Naive thymus-derived CD8-positive, alpha-beta T cell (primary cell): ENCODE measurements at regions not wholly inside any gene's neighbourhood (a gene's known extent, or its start where the extent isn't known, plus 50 kb on each side); places are given as distances from the start of the nearest gene placed in this dataset.
"Not testable (repeated sequence)": the region's sequence is repeated elsewhere in the genome, so short reads cannot be mapped to it uniquely, and the experiment has no call there.

Experiments
- ATAC-seq, 2 donors: fragments of 150-1000 bp; cut with Tn5 transposase in 1 of 2; sonication (Bioruptor Pico), chemical (Tn5 transposase) in 1 of 2; 1 replicate in 1 of 2; 2 replicates in 1 of 2; pipeline ENCODE4 v1.10.0; 2021; ENCODE audit warnings: mild to moderate bottlenecking in 2 of 2, moderate library complexity in 2 of 2
- POLR2A ChIA-PET: fragments of 350-600 bp; sonication (Branson Sonifier 250); formaldehyde crosslinking; loops from one replicate; lab custom pipeline; 2021; ENCODE audit warnings: antibody characterized with exemption; lab: Charles Lee
- DNase-seq, 10 donors: peaks; one replicate each; pipeline versions ENCODE4 v3.0.0 to v3.0.0-alpha.2; 2020 to 2022
- H3K27ac Mint-ChIP-seq, 10 donors: one replicate each; pipeline ENCODE4 v1.8.0; 2020 to 2022; ENCODE audit warnings: mild to moderate bottlenecking in 10 of 10, mixed read lengths in 10 of 10, moderate library complexity in 4 of 10, inconsistent platforms in 1 of 10
- H3K27me3 Mint-ChIP-seq, 5 donors: one replicate each; pipeline ENCODE4 v1.8.0; 2021 to 2022; ENCODE audit warnings: mixed read lengths in 5 of 5
- H3K36me3 Mint-ChIP-seq, 3 donors: one replicate each; pipeline ENCODE4 v1.8.0; 2020 to 2022; ENCODE audit warnings: mixed read lengths in 3 of 3, mild to moderate bottlenecking in 2 of 3, inconsistent platforms in 1 of 3
- H3K4me1 Mint-ChIP-seq, 4 donors: one replicate each; pipeline ENCODE4 v1.8.0; 2021 to 2022; ENCODE audit warnings: mixed read lengths in 4 of 4
- H3K4me3 Mint-ChIP-seq, 10 donors: one replicate each; pipeline ENCODE4 v1.8.0; 2020 to 2022; ENCODE audit warnings: mild to moderate bottlenecking in 10 of 10, mixed read lengths in 10 of 10, moderate library complexity in 6 of 10, inconsistent platforms in 1 of 10
- H3K9me3 Mint-ChIP-seq, 9 donors: one replicate each; pipeline ENCODE4 v1.8.0; 2020 to 2022; ENCODE audit warnings: mixed read lengths in 9 of 9, mild to moderate bottlenecking in 3 of 9, inconsistent platforms in 1 of 9, moderate library complexity in 1 of 9

GRCh38 chr7:153193144-153193595 is 433.6 kb downstream of the ACTR3B start:
- DNase-seq (no peak), ATAC-seq (no peak)
- peaks cover 0 to 11% (median under 1%) of the 10 kb centered on the region in 3 donors for H3K36me3 Mint-ChIP-seq
- POLR2A ChIA-PET, result no interaction called here
- no peak overlapping the region for H3K4me3 Mint-ChIP-seq
- H3K27ac Mint-ChIP-seq, result no peak overlapping the region
- H3K27me3 Mint-ChIP-seq, result peaks cover 0 to 13% (median 2%) of the 10 kb centered on the region in 5 donors
- H3K9me3 Mint-ChIP-seq, result peaks cover 0 to 19% (median 6%) of the 10 kb centered on the region in 9 donors
- H3K4me1 Mint-ChIP-seq, result no peaks in the 10 kb centered on the region

GRCh38 chr7:153217032-153217431 is 457.5 kb downstream of the ACTR3B start:
- no peak overlapping the region for H3K4me3 Mint-ChIP-seq
- POLR2A ChIA-PET, result no interaction called here
- DNase-seq (no peak), ATAC-seq (no peak)
- H3K27ac Mint-ChIP-seq, result no peak overlapping the region
- peaks cover 0 to 14% (median 4%) of the 10 kb centered on the region in 5 donors for H3K27me3 Mint-ChIP-seq
- no peaks in the 10 kb centered on the region for H3K4me1 Mint-ChIP-seq
- peaks cover 14 to 84% (median 57%) of the 10 kb centered on the region in 9 donors for H3K9me3 Mint-ChIP-seq
- peaks cover 0 to 57% (median 3%) of the 10 kb centered on the region in 3 donors for H3K36me3 Mint-ChIP-seq

- H3K9me3 Mint-ChIP-seq, result peaks cover 7 to 81% (median 54%) of the 10 kb centered on the region in 9 donors
- POLR2A ChIA-PET, result no interaction called here
- H3K36me3 Mint-ChIP-seq, result peaks cover 0 to 42% (median 6%) of the 10 kb centered on the region in 3 donors
- no peak overlapping the region for H3K27ac Mint-ChIP-seq
- H3K27me3 Mint-ChIP-seq, result peaks cover 0 to 4% (median 2%) of the 10 kb centered on the region in 5 donors
- no peak for DNase-seq
- peaks cover 0 to 2% (median 0%) of the 10 kb centered on the region in 4 donors for H3K4me1 Mint-ChIP-seq
- no peak overlapping the region for H3K4me3 Mint-ChIP-seq
- no peak for ATAC-seq
These were observed 465.3 kb downstream of the ACTR3B start for GRCh38 chr7:153224890-153225289.

- POLR2A ChIA-PET, ATAC-seq, DNase-seq, H3K27ac Mint-ChIP-seq, H3K27me3 Mint-ChIP-seq, H3K4me3 Mint-ChIP-seq, H3K4me1 Mint-ChIP-seq, H3K36me3 Mint-ChIP-seq: not testable (repeated sequence)
- peaks cover 0 to 14% (median 5%) of the 10 kb centered on the region in 9 donors for H3K9me3 Mint-ChIP-seq
These were observed 485.6 kb downstream of the ACTR3B start for GRCh38 chr7:153245136-153245535.

GRCh38 chr7:153245809-153246208 is 486.3 kb downstream of the ACTR3B start:
- H3K9me3 Mint-ChIP-seq, result peaks cover 0 to 15% (median 4%) of the 10 kb centered on the region in 9 donors
- no peak overlapping the region for H3K27ac Mint-ChIP-seq
- no peaks in the 10 kb centered on the region for H3K4me1 Mint-ChIP-seq
- ATAC-seq (no peak), DNase-seq (no peak)
- no peaks in the 10 kb centered on the region for H3K27me3 Mint-ChIP-seq
- POLR2A ChIA-PET, result no interaction called here
- no peaks in the 10 kb centered on the region for H3K36me3 Mint-ChIP-seq
- no peak overlapping the region for H3K4me3 Mint-ChIP-seq

- ATAC-seq (no peak), DNase-seq (no peak)
- H3K4me3 Mint-ChIP-seq, result no peak overlapping the region
- H3K36me3 Mint-ChIP-seq, result no peaks in the 10 kb centered on the region
- POLR2A ChIA-PET, result no interaction called here
- no peak overlapping the region for H3K27ac Mint-ChIP-seq
- H3K27me3 Mint-ChIP-seq, result no peaks in the 10 kb centered on the region
- H3K9me3 Mint-ChIP-seq, result peaks cover 0 to 14% (median 6%) of the 10 kb centered on the region in 9 donors
- H3K4me1 Mint-ChIP-seq, result no peaks in the 10 kb centered on the region
These were observed 488.4 kb downstream of the ACTR3B start for GRCh38 chr7:153247926-153248325.

- Mint-ChIP-seq H3K27me3 (no peaks in the 10 kb centered on the region), H3K9me3 (peaks cover 0 to 23% (median 2%) of the 10 kb centered on the region in 9 donors), H3K27ac (no peak overlapping the region), H3K4me3 (no peak overlapping the region), H3K36me3 (no peaks in the 10 kb centered on the region), H3K4me1 (no peaks in the 10 kb centered on the region)
- POLR2A ChIA-PET, result no interaction called here
- no peak for DNase-seq
- ATAC-seq, result no peak
These were observed 499.1 kb downstream of the ACTR3B start for GRCh38 chr7:153258686-153259085.

- H3K36me3 Mint-ChIP-seq, result peaks cover 0 to 19% (median 0%) of the 10 kb centered on the region in 3 donors
- H3K4me3 Mint-ChIP-seq, result no peak overlapping the region
- no peaks in the 10 kb centered on the region for H3K27me3 Mint-ChIP-seq
- peaks cover 9 to 43% (median 28%) of the 10 kb centered on the region in 9 donors for H3K9me3 Mint-ChIP-seq
- no peak overlapping the region for H3K27ac Mint-ChIP-seq
- no peaks in the 10 kb centered on the region for H3K4me1 Mint-ChIP-seq
- no peak for DNase-seq
- ATAC-seq, result no peak
- POLR2A ChIA-PET, result no interaction called here
These were observed 516.8 kb downstream of the ACTR3B start for GRCh38 chr7:153276394-153276793.

GRCh38 chr7:153286763-153287162 is 527.2 kb downstream of the ACTR3B start:
- H3K27ac Mint-ChIP-seq, result no peak overlapping the region
- POLR2A ChIA-PET, result no interaction called here
- H3K27me3 Mint-ChIP-seq, result peaks cover 0 to 7% (median 0%) of the 10 kb centered on the region in 5 donors
- H3K9me3 Mint-ChIP-seq, result peaks cover 0 to 20% (median 12%) of the 10 kb centered on the region in 9 donors
- ATAC-seq (no peak), DNase-seq (no peak)
- H3K4me3 Mint-ChIP-seq, result no peak overlapping the region
- no peaks in the 10 kb centered on the region for H3K4me1 Mint-ChIP-seq
- no peaks in the 10 kb centered on the region for H3K36me3 Mint-ChIP-seq

GRCh38 chr7:153290066-153290465 is 530.5 kb downstream of the ACTR3B start:
- Mint-ChIP-seq H3K27me3 (peaks cover 0 to 11% (median 0%) of the 10 kb centered on the region in 5 donors), H3K27ac (no peak overlapping the region), H3K4me1 (no peaks in the 10 kb centered on the region), H3K4me3 (no peak overlapping the region), H3K9me3 (peaks cover 0 to 21% (median 12%) of the 10 kb centered on the region in 9 donors), H3K36me3 (peaks cover 0 to 4% (median 0%) of the 10 kb centered on the region in 3 donors)
- POLR2A ChIA-PET, result no interaction called here
- DNase-seq (no peak), ATAC-seq (no peak)

- DNase-seq (no peak), ATAC-seq (no peak)
- H3K4me1 Mint-ChIP-seq, result peaks cover 0 to 1% (median 0%) of the 10 kb centered on the region in 4 donors
- peaks cover 0 to 34% (median 10%) of the 10 kb centered on the region in 9 donors for H3K9me3 Mint-ChIP-seq
- peaks cover 0 to 18% (median 4%) of the 10 kb centered on the region in 3 donors for H3K36me3 Mint-ChIP-seq
- H3K27ac Mint-ChIP-seq, result no peak overlapping the region
- POLR2A ChIA-PET, result no interaction called here
- H3K4me3 Mint-ChIP-seq, result no peak overlapping the region
- peaks cover 0 to 10% (median 0%) of the 10 kb centered on the region in 5 donors for H3K27me3 Mint-ChIP-seq
These were observed 537.6 kb downstream of the ACTR3B start for GRCh38 chr7:153297141-153297540.

- H3K9me3 Mint-ChIP-seq, result peaks cover 0 to 70% (median 19%) of the 10 kb centered on the region in 9 donors
- H3K27ac Mint-ChIP-seq, result no peak overlapping the region
- H3K27me3 Mint-ChIP-seq, result peaks cover 0 to 4% (median 0%) of the 10 kb centered on the region in 5 donors
- H3K4me3 Mint-ChIP-seq, result no peak overlapping the region
- ATAC-seq, result no peak
- POLR2A ChIA-PET, result no interaction called here
- peaks cover 0 to 1% (median 0%) of the 10 kb centered on the region in 4 donors for H3K4me1 Mint-ChIP-seq
- H3K36me3 Mint-ChIP-seq, result peaks cover 0 to 22% (median 5%) of the 10 kb centered on the region in 3 donors
- no peak for DNase-seq
These were observed 542.4 kb downstream of the ACTR3B start for GRCh38 chr7:153301936-153302335.

- POLR2A ChIA-PET, result no interaction called here
- ATAC-seq (no peak), DNase-seq (no peak)
- no peak overlapping the region for H3K27ac Mint-ChIP-seq
- no peaks in the 10 kb centered on the region for H3K27me3 Mint-ChIP-seq
- H3K9me3 Mint-ChIP-seq, result peaks cover 0 to 59% (median 28%) of the 10 kb centered on the region in 9 donors
- no peaks in the 10 kb centered on the region for H3K4me1 Mint-ChIP-seq
- H3K4me3 Mint-ChIP-seq, result no peak overlapping the region
- peaks cover 0 to 12% (median 6%) of the 10 kb centered on the region in 3 donors for H3K36me3 Mint-ChIP-seq
These were observed 560.5 kb downstream of the ACTR3B start for GRCh38 chr7:153320005-153320404.

GRCh38 chr7:153320681-153321080 is 561.1 kb downstream of the ACTR3B start:
- H3K27me3 Mint-ChIP-seq, result no peaks in the 10 kb centered on the region
- no peak overlapping the region for H3K4me3 Mint-ChIP-seq
- no peaks in the 10 kb centered on the region for H3K4me1 Mint-ChIP-seq
- POLR2A ChIA-PET, result no interaction called here
- no peak overlapping the region for H3K27ac Mint-ChIP-seq
- H3K36me3 Mint-ChIP-seq, result peaks cover 0 to 12% (median 6%) of the 10 kb centered on the region in 3 donors
- peaks cover 0 to 59% (median 28%) of the 10 kb centered on the region in 9 donors for H3K9me3 Mint-ChIP-seq
- ATAC-seq (no peak), DNase-seq (no peak)
